Spinal cord (tissue), 9 donors: ENCODE measurements at regions not wholly inside any gene's neighbourhood (a gene's known extent, or its start where the extent isn't known, plus 50 kb on each side); places are given as distances from the start of the nearest gene placed in this dataset.

Experiments used
- DNase-seq, 6 donors: peaks; one replicate each; pipeline versions ENCODE4 v3.0.0 to v3.0.0-alpha.2; 2013 to 2015; ENCODE audit warnings: low spot score in 6 of 6, low read depth in 4 of 6
- H3K27ac ChIP-seq: one replicate; pipeline ENCODE4 v1.5.1; 2013; ENCODE audit warnings: low read depth, low read length, control low read depth
- H3K27me3 ChIP-seq: one replicate; pipeline ENCODE4 v1.6.1; 2013; ENCODE audit warnings: low read length; ENCODE audit not compliant: control insufficient read depth, insufficient read depth
- H3K36me3 ChIP-seq: one replicate; pipeline ENCODE4 v1.6.1; 2013; ENCODE audit warnings: low read length; ENCODE audit not compliant: control insufficient read depth, insufficient read depth
- H3K4me1 ChIP-seq: one replicate; pipeline ENCODE4 v1.6.1; 2013; ENCODE audit warnings: low read length; ENCODE audit not compliant: control insufficient read depth, insufficient read depth
- H3K4me3 ChIP-seq: one replicate; pipeline ENCODE4 v1.5.1; 2013; ENCODE audit warnings: low read depth, low read length, control low read depth
- H3K9me3 ChIP-seq: one replicate; pipeline ENCODE4 v1.6.1; 2013; ENCODE audit warnings: low read length; ENCODE audit not compliant: control insufficient read depth, insufficient read depth
- WGBS: methylation state at CpG from one replicate; pipeline ENCODE4 v1.1.5; 2013; ENCODE audit warnings: missing lambda C conversion rate; ENCODE audit not compliant: insufficient coverage; 5-methylcytosine and 5-hydroxymethylcytosine counted together
- donor health status: healthy.

DNA sequence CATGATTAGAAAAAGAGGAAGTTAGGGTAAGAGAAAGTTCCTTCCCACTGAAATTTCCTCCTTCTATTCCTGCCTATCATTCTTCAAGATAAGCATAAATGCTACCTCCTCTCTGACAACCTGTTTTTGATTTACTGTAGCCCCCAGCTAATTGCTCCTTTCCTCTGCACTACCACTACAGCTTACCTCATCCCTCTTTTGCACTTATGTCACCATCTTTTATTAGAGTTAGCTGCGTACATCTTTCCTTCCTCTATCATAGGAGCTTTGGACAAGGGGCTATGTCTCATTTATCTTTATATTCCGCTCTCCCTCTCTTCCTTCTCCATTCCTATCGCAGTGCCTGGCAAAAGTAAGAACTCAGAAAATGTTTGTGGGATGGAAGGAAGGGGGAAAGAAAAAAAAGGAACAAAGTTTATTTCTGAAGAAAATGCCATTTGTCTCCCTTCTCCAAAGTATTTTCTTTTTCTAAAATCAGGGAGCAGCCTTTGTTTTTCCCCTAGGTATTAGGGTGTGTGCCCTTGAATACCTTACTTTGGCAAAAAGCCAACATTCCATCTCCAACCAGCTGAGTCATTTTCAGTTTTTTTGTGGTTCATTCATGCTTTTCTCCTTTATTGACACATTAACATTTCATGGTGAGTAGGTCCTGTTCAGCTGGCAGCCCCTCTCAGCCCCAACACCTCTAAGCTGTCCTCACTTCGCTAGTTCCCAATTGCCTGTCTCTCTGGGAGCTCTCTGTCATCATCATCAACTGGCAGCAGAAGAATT, 87.6 kb upstream of the SOX2 start:
- H3K27me3 ChIP-seq = no peaks in the 10 kb centered on the region
- WGBS = no CpG with 5 or more reads among the region's 4 CpGs
- peak in 1 of 6 donors; percentile 39 for DNase-seq
- H3K4me1 ChIP-seq = peaks cover 4% of the 10 kb centered on the region
- H3K4me3 ChIP-seq = no peak overlapping the region
- no peaks in the 10 kb centered on the region for H3K36me3 ChIP-seq
- H3K27ac ChIP-seq = no peak overlapping the region
- H3K9me3 ChIP-seq = no peaks in the 10 kb centered on the region

DNA sequence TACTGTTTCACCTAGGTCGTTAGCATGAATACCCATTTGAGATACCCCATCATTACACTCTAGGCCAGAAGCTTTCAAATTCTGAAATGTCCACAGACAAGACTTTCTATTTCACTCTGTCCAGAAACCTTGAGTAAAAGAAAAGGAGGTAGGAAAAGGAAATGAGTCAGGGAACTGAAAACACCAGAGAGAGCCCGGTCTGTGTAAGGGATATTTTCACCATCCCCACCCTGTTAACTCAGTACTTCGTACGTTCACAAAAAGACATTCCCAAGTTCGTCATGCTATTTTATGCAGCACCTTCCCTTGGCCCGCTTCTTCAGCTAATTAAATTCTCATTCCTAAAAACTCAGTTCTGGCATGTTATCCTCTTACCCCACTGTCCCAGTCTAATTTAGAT, 89.4 kb upstream of the SOX2 start:
- Histone ChIP-seq H3K27me3 (no peaks in the 10 kb centered on the region), H3K4me3 (no peak overlapping the region), H3K4me1 (no peaks in the 10 kb centered on the region), H3K36me3 (no peaks in the 10 kb centered on the region), H3K27ac (no peak overlapping the region), H3K9me3 (no peaks in the 10 kb centered on the region)
- 59% methylated on average over 5 of the region's 6 CpGs for WGBS
- no peak for DNase-seq

DNA sequence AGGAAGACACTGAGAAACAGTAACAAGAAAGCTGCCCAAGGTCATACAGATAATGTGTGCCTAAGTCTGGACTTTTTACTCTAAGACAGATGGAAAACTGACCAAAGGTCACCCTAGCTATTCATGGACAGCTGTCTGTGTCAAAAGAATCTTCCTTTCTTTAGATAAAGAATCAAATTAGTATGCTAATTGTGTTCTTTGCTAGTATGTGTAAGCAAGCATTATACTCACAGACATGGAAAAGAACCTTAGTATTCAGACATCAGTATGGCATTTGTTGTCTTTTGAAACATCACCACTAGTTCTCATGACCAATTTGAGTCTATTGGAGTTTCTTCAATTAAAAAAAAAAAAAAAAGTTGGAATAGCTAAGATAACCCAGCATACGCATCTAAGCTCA, 91.8 kb upstream of the SOX2 start:
- Histone ChIP-seq H3K27ac (no peak overlapping the region), H3K9me3 (no peaks in the 10 kb centered on the region), H3K27me3 (no peaks in the 10 kb centered on the region), H3K4me1 (no peaks in the 10 kb centered on the region), H3K4me3 (no peak overlapping the region), H3K36me3 (no peaks in the 10 kb centered on the region)
- no CpG with 5 or more reads among the region's 1 CpG for WGBS
- no peak for DNase-seq

DNA sequence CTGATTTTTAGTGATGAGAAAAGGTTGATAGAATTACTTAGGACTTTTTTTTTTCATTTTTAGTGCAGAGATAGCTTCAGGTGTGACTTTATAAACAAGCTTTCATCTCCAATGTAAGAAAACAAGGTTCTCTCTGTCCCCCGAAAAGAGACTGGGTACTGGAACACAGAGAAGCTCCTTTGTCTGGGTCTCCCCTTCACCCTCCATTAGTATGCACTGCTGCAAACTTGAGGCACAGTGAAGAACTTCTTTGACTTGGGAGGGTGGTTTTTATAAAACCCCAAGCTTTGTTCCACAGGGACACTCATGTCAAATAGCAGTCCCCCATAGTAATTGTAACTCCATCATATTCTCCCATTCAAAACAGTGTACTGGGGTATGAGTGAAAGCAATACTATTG, 93.5 kb upstream of the SOX2 start:
- Histone ChIP-seq H3K4me3 (no peak overlapping the region), H3K9me3 (no peaks in the 10 kb centered on the region), H3K27ac (peak overlapping the region; percentile 69), H3K4me1 (no peaks in the 10 kb centered on the region), H3K36me3 (no peaks in the 10 kb centered on the region), H3K27me3 (no peaks in the 10 kb centered on the region)
- WGBS = no CpG with 5 or more reads among the region's 1 CpG
- DNase-seq = peak in 2 of 6 donors; percentile 61 to 74

DNA sequence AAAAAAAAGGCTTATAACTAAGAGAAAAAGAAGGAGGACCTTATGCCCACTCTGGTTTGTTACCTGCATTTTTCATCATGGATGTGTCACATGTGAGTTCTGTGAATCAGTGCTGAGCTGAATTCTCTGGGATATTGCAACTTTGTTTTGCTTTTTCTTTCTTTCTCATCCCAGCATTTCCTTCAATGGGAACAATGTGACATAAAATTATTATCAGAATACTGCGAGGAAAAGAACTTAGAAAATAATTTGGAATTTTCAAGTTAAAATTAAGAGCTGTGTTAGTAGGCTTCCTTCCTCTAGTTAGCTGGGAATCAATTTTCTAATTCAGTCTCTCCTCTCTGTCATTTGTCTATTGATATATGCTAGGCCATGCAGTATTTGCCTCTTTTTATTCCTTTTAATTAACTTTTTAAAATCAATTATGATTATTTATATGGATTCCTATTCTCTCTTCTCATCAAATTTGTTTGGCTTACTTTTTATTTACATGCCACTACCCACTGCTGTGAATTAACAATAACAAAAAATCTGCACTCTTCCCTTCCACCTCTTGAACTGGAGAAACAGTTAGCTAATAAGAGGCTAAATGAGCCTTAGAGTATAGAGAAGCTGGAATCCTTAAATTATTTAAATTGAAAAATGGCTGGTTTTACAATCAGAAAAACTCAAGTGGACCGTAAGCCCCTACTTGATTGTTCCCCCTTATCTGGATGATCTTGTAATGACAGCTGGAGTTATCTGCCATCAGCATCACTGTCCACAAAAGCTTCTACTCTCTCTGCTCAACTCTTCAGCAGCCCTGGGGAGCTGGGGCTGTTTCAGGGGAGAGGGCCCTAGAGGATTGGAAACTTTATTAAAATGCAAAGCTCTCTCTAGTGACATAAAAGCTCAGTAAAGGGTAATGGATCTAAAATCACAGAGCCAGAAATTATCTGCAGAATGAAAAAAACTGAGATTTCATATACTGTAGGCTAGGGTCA, 95.3 kb upstream of the SOX2 start:
- DNase-seq = no peak
- Histone ChIP-seq H3K9me3 (no peaks in the 10 kb centered on the region), H3K27me3 (no peaks in the 10 kb centered on the region), H3K36me3 (no peaks in the 10 kb centered on the region), H3K4me1 (no peaks in the 10 kb centered on the region), H3K4me3 (no peak overlapping the region), H3K27ac (peak overlapping the region; percentile 44)
- no CpG with 5 or more reads among the region's 2 CpGs for whole genome bisulfite sequencing

DNA sequence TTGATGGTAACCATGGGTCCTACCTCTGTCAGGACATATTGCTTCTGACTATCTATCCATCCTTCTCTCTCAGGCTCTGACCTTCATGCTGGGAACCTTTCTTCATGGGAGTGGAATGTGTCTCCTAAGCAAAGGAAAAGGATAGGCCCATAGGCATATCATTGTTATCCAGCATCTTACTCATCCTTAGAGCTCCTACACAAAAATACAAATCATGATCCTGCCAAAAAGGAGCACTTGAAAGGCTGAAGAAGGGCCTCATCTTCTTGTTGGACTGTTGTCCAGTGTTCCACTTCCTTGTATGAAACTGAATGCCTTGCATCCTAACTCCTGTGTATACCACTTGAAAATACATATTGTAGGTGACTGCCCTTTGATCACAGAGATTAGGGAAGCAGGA, 96.1 kb upstream of the SOX2 start:
- H3K4me3 ChIP-seq = no peak overlapping the region
- no peaks in the 10 kb centered on the region for H3K36me3 ChIP-seq
- no peaks in the 10 kb centered on the region for H3K9me3 ChIP-seq
- no peaks in the 10 kb centered on the region for H3K27me3 ChIP-seq
- no peak for DNase-seq
- no peaks in the 10 kb centered on the region for H3K4me1 ChIP-seq
- H3K27ac ChIP-seq = peak overlapping the region; percentile 51

DNA sequence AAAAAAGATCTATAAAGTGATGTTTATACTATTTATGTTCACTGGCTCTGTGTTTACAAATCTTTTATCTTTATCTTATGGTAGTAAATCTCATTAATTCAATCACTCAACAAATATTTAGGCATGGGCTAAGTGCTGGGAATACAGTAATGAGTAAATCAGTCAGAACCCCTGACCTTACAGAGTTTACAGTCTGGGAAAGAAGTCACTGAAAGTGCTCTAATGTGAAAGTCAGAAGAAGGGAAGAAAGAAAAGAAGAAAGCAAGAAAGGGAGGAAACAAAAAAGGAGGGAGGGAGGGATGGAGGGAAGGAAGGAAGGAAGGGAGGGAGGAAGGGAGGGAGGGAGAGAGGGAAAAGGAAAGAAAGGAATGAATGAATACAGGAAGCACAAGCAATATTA, 96.8 kb upstream of the SOX2 start:
- Histone ChIP-seq H3K36me3 (no peaks in the 10 kb centered on the region), H3K4me3 (no peak overlapping the region), H3K4me1 (no peaks in the 10 kb centered on the region), H3K9me3 (no peaks in the 10 kb centered on the region), H3K27me3 (no peaks in the 10 kb centered on the region), H3K27ac (peak overlapping the region; percentile 51)
- no peak for DNase-seq

DNA sequence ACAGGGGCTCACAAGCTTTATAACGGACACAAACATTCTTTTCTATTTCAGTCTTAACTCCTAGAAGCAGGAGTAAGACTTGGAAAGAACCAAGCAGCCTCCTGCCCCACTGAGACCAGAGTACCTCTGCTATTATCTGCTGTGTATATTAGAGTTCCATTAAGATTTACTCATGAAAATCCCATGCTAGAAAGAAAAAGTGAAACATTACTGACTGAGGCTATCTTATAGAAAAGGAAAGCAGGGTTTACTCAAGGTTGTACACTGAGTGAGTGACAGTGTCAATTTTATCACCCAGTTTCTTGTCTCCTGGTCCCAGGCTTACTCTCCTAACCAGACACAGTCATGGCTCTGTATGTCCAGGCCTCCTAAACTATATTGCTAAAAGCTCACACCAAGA, 97.9 kb upstream of the SOX2 start:
- peak overlapping the region; percentile 80 for H3K27ac ChIP-seq
- H3K27me3 ChIP-seq = no peaks in the 10 kb centered on the region
- no peak for DNase-seq
- H3K4me3 ChIP-seq = peak overlapping the region; percentile 28
- H3K4me1 ChIP-seq = no peaks in the 10 kb centered on the region
- WGBS = no CpG with 5 or more reads among the region's 1 CpG
- H3K9me3 ChIP-seq = no peaks in the 10 kb centered on the region
- H3K36me3 ChIP-seq = no peaks in the 10 kb centered on the region

DNA sequence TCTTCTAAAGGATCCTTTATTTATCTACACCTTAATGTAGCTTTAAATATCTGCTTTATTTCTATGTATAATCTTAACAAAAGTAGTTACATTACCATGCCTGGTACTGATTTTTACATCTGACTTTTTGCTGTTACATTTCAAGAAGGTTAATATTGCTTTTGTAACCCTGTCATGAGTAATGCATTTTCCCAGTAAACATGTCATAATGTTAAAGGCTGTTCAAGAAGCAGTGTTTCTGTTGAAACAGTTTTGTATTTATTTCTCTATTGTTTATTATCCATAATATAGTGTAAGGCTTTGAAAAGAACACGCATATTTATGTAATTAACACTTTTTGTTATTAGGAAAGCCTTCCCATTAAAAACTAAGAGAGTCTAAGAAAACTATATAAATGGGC, 98.5 kb upstream of the SOX2 start:
- no CpG with 5 or more reads among the region's 1 CpG for WGBS
- Histone ChIP-seq H3K9me3 (no peaks in the 10 kb centered on the region), H3K4me3 (peak overlapping the region; percentile 28), H3K36me3 (no peaks in the 10 kb centered on the region), H3K4me1 (no peaks in the 10 kb centered on the region), H3K27me3 (no peaks in the 10 kb centered on the region), H3K27ac (peak overlapping the region; percentile 80)
- no peak for DNase-seq

DNA sequence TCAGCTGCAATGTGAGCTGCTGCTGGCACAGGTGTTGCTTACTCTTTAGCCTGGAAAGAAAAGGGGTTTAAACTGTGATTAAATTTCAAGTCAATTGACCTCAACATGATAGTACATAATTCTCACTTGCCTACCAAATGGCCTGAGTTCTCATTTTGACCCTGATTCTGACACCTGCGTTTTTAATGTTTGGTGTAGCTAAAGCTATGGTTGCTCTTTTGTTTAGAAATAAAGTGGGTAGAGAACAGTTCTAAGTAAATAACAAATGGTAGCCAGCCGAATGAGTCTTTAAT, 100.8 kb upstream of the SOX2 start:
- H3K36me3 ChIP-seq = no peaks in the 10 kb centered on the region
- peak overlapping the region; percentile 17 for H3K4me3 ChIP-seq
- no CpG with 5 or more reads among the region's 2 CpGs for WGBS
- H3K4me1 ChIP-seq = no peaks in the 10 kb centered on the region
- H3K27ac ChIP-seq = peak overlapping the region; percentile 81
- no peaks in the 10 kb centered on the region for H3K9me3 ChIP-seq
- no peaks in the 10 kb centered on the region for H3K27me3 ChIP-seq
- no peak for DNase-seq
